SK-N-SH (cell line): ENCODE measurements at regions not wholly inside any gene's neighbourhood (a gene's known extent, or its start where the extent isn't known, plus 50 kb on each side); places are given as distances from the start of the nearest gene placed in this dataset.

Source experiments
- CTCF ChIA-PET: fragments of 300-600, 350-600 bp; formaldehyde crosslinking; extraction: SDS; loops from one replicate; lab custom pipeline; 2021; lab: Yijun Ruan, JAX
- POLR2A ChIA-PET: fragments of 350-600 bp; sonication (Branson Sonifier 250); formaldehyde crosslinking; extraction: SDS; loops from one replicate; lab custom pipeline; 2020; ENCODE audit warnings: antibody characterized with exemption, inconsistent platforms; lab: Yijun Ruan, JAX
- DNase-seq: peaks from one replicate; pipeline ENCODE4 v3.0.0; 2012
- H2AFZ ChIP-seq: fragments of 200-600 bp; sonication (generic); 2 replicates; pipeline ENCODE4 v1.8.1; 2016; ENCODE audit warnings: antibody characterized with exemption, mild to moderate bottlenecking, low read depth
- H3F3A ChIP-seq: fragments of 200-600 bp; sonication (generic); replicated peaks from 2 replicates; pipeline ENCODE3; 2016; ENCODE audit warnings: antibody characterized with exemption, mild to moderate bottlenecking; ENCODE audit not compliant: insufficient read depth
- H3K27ac ChIP-seq, 2 experiments: fragments of 200-500 bp in 1 of 2; fragments of 200-600 bp in 1 of 2; sonication (Bioruptor generic) in 1 of 2; sonication (generic), shearing (Covaris generic) in 1 of 2; 2 replicates each; pipeline versions ENCODE4 v1.5.1 to v1.6.1; 2014 to 2016; ENCODE audit warnings: low read depth in 2 of 2, inconsistent platforms in 1 of 2, low read length in 1 of 2, mild to moderate bottlenecking in 1 of 2, mixed read lengths in 1 of 2
- H3K27me3 ChIP-seq: fragments of 200-600 bp; sonication (generic), shearing (Covaris generic); 2 replicates; pipeline ENCODE4 v1.6.1; 2016; ENCODE audit warnings: mixed run types; ENCODE audit not compliant: insufficient read depth
- H3K36me3 ChIP-seq, 2 experiments: fragments of 200-500 bp in 1 of 2; fragments of 200-600 bp in 1 of 2; sonication (Bioruptor generic) in 1 of 2; sonication (generic) in 1 of 2; replicated peaks in 1 of 2; 2 replicates each; pipeline versions ENCODE3 to v1.5.1; 2014 to 2016; ENCODE audit warnings: low read length in 1 of 2, mild to moderate bottlenecking in 1 of 2; ENCODE audit not compliant: insufficient read depth in 2 of 2, control insufficient read depth in 1 of 2
- H3K4me1 ChIP-seq, 2 experiments: fragments of 200-500 bp in 1 of 2; fragments of 200-600 bp in 1 of 2; sonication (Bioruptor generic) in 1 of 2; sonication (generic), shearing (Covaris generic) in 1 of 2; 2 replicates each; pipeline versions ENCODE4 v1.5.1 to v1.6.1; 2014 to 2016; ENCODE audit warnings: low read depth in 1 of 2, low read length in 1 of 2, mixed run types in 1 of 2; ENCODE audit not compliant: insufficient read depth in 2 of 2, control insufficient read depth in 1 of 2
- H3K4me2 ChIP-seq: fragments of 200-600 bp; sonication (generic), shearing (Covaris generic); 2 replicates; pipeline ENCODE4 v1.6.1; 2017; ENCODE audit warnings: mixed run types
- H3K4me3 ChIP-seq, 2 experiments: fragments of 200-500 bp in 1 of 2; fragments of 200-600 bp in 1 of 2; sonication (Bioruptor generic) in 1 of 2; sonication (generic), shearing (Covaris generic) in 1 of 2; 2 replicates each; pipeline versions ENCODE4 v1.5.1 to v1.8.1; 2014 to 2016; ENCODE audit warnings: low read depth in 2 of 2, inconsistent platforms in 1 of 2, low read length in 1 of 2, mild to moderate bottlenecking in 1 of 2, mixed read lengths in 1 of 2, moderate library complexity in 1 of 2
- H3K79me2 ChIP-seq: fragments of 200-600 bp; sonication (generic); 2 replicates; pipeline ENCODE4 v1.8.1; 2017; ENCODE audit warnings: mild to moderate bottlenecking; ENCODE audit not compliant: insufficient read depth
- H3K9ac ChIP-seq: fragments of 200-600 bp; sonication (generic); 2 replicates; pipeline ENCODE4 v1.6.1; 2017; ENCODE audit warnings: mixed run types
- H3K9me2 ChIP-seq: fragments of 200-600 bp; sonication (generic); 2 replicates; pipeline ENCODE4 v1.6.1; 2017; ENCODE audit warnings: mixed run types
- H3K9me3 ChIP-seq: fragments of 200-600 bp; sonication (generic); 2 replicates; pipeline ENCODE4 v1.6.1; 2017; ENCODE audit warnings: mixed run types, mild to moderate bottlenecking, moderate library complexity
- H4K20me1 ChIP-seq: fragments of 200-600 bp; sonication (generic); 2 replicates; pipeline ENCODE4 v1.6.1; 2017; ENCODE audit warnings: mild to moderate bottlenecking, mixed run types; ENCODE audit not compliant: insufficient read depth
- ELF1 ChIP-seq: IDR thresholded peaks from 2 replicates; pipeline ENCODE4 v1.4.0; 2012
- EP300 ChIP-seq, 2 experiments: IDR thresholded peaks; 2 replicates each; pipeline versions ENCODE4 v1.4.0 to v1.6.1; 2012; ENCODE audit warnings: borderline replicate concordance in 1 of 2, low read depth in 1 of 2, low read length in 1 of 2
- EZH2phosphoT487 ChIP-seq: fragments of 200-600 bp; sonication (generic); IDR thresholded peaks from 2 replicates; pipeline ENCODE4 v1.6.1; 2017; ENCODE audit warnings: low read depth, mixed run types, mild to moderate bottlenecking, antibody characterized with exemption, moderate library complexity, borderline replicate concordance
- FOSL2 ChIP-seq: IDR thresholded peaks from 2 replicates; pipeline ENCODE4 v1.4.0; 2012; ENCODE audit warnings: low read depth, mild to moderate bottlenecking, moderate library complexity, borderline replicate concordance
- FOXJ3 ChIP-seq: sonication (generic); formaldehyde crosslinking; IDR thresholded peaks from 2 replicates; pipeline ENCODE4 v1.5.1; 2020; ENCODE audit warnings: mild to moderate bottlenecking, missing genetic modification reagents
- GABPA ChIP-seq: IDR thresholded peaks from 2 replicates; pipeline ENCODE4 v1.4.0; 2012; ENCODE audit warnings: low read depth, mild to moderate bottlenecking
- GATA2 ChIP-seq: sonication (generic); formaldehyde crosslinking; IDR thresholded peaks from 2 replicates; pipeline ENCODE4 v1.5.0; 2020; ENCODE audit warnings: mild to moderate bottlenecking, missing genetic modification reagents
- JUND ChIP-seq: IDR thresholded peaks from 2 replicates; pipeline ENCODE4 v1.4.0; 2012
- MAX ChIP-seq: IDR thresholded peaks from 2 replicates; pipeline ENCODE4 v1.4.0; 2012; ENCODE audit warnings: low read depth
- MEF2A ChIP-seq: IDR thresholded peaks from 2 replicates; pipeline ENCODE4 v1.4.0; 2012; ENCODE audit warnings: low read depth, borderline replicate concordance
- MXI1 ChIP-seq: IDR thresholded peaks from 2 replicates; pipeline ENCODE4 v1.6.1; 2012; ENCODE audit warnings: mild to moderate bottlenecking, low read depth, low read length, improper control_type of control experiment
- NFIC ChIP-seq: IDR thresholded peaks from 2 replicates; pipeline ENCODE4 v1.4.0; 2012; ENCODE audit warnings: borderline replicate concordance
- NRF1 ChIP-seq: IDR thresholded peaks from 2 replicates; pipeline ENCODE4 v1.6.1; 2012; ENCODE audit warnings: low read depth, mild to moderate bottlenecking, low read length
- RAD21 ChIP-seq: IDR thresholded peaks from 2 replicates; pipeline ENCODE4 v1.6.1; 2012; ENCODE audit warnings: mild to moderate bottlenecking, low read length
- RCOR1 ChIP-seq: fragments of 150-350 bp; IDR thresholded peaks from 2 replicates; pipeline ENCODE4 v1.6.1; 2017; ENCODE audit warnings: antibody characterized with exemption, low read length
- RFX5 ChIP-seq: IDR thresholded peaks from 2 replicates; pipeline ENCODE4 v1.6.1; 2012; ENCODE audit warnings: mild to moderate bottlenecking, improper control_type of control experiment, low read length
- TAF1 ChIP-seq: IDR thresholded peaks from 2 replicates; pipeline ENCODE4 v1.6.1; 2012; ENCODE audit warnings: low read depth, mild to moderate bottlenecking, low read length, moderate library complexity, borderline replicate concordance
- TCF12 ChIP-seq: IDR thresholded peaks from 2 replicates; pipeline ENCODE4 v1.4.0; 2012
- TEAD4 ChIP-seq: IDR thresholded peaks from 2 replicates; pipeline ENCODE4 v1.4.0; 2012; ENCODE audit warnings: mild to moderate bottlenecking, borderline replicate concordance; ENCODE audit not compliant: insufficient read depth
- YY1 ChIP-seq: IDR thresholded peaks from 2 replicates; pipeline ENCODE4 v1.4.0; 2012; ENCODE audit warnings: low read depth, mild to moderate bottlenecking
- ZBTB33 ChIP-seq: IDR thresholded peaks from 2 replicates; pipeline ENCODE4 v1.4.0; 2012; ENCODE audit warnings: low read depth, borderline replicate concordance
- WGBS: methylation state at CpG from one replicate; pipeline ENCODE4 v1.1.6; 2017; ENCODE audit warnings: low lambda C conversion rate; 5-methylcytosine and 5-hydroxymethylcytosine counted together
- TF ChIP-seq, protein P1 (sequence below): fragments of 150-350 bp; IDR thresholded peaks from 2 replicates; pipeline ENCODE4 v1.6.1; 2017; ENCODE audit warnings: antibody characterized with exemption, low read length, low read depth, borderline replicate concordance
- TF ChIP-seq, protein P2 (sequence below): IDR thresholded peaks from 2 replicates; pipeline ENCODE4 v1.6.1; 2012; ENCODE audit warnings: mild to moderate bottlenecking, low read depth, low read length, moderate library complexity
- TF ChIP-seq, protein P3 (sequence below): IDR thresholded peaks from 2 replicates; pipeline ENCODE4 v1.4.0; 2012; ENCODE audit warnings: low read depth, borderline replicate concordance

- TF ChIP-seq, protein P1, sequence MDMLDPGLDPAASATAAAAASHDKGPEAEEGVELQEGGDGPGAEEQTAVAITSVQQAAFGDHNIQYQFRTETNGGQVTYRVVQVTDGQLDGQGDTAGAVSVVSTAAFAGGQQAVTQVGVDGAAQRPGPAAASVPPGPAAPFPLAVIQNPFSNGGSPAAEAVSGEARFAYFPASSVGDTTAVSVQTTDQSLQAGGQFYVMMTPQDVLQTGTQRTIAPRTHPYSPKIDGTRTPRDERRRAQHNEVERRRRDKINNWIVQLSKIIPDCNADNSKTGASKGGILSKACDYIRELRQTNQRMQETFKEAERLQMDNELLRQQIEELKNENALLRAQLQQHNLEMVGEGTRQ: no peak
- no peak for TF ChIP-seq TCF12
- TF ChIP-seq NRF1: no peak
- TF ChIP-seq NFIC: no peak
- no peak for TF ChIP-seq GATA2 (CRISPR knock-in tag)
- TF ChIP-seq EZH2phosphoT487: no peak
- TF ChIP-seq JUND: no peak
- TF ChIP-seq, protein P2, sequence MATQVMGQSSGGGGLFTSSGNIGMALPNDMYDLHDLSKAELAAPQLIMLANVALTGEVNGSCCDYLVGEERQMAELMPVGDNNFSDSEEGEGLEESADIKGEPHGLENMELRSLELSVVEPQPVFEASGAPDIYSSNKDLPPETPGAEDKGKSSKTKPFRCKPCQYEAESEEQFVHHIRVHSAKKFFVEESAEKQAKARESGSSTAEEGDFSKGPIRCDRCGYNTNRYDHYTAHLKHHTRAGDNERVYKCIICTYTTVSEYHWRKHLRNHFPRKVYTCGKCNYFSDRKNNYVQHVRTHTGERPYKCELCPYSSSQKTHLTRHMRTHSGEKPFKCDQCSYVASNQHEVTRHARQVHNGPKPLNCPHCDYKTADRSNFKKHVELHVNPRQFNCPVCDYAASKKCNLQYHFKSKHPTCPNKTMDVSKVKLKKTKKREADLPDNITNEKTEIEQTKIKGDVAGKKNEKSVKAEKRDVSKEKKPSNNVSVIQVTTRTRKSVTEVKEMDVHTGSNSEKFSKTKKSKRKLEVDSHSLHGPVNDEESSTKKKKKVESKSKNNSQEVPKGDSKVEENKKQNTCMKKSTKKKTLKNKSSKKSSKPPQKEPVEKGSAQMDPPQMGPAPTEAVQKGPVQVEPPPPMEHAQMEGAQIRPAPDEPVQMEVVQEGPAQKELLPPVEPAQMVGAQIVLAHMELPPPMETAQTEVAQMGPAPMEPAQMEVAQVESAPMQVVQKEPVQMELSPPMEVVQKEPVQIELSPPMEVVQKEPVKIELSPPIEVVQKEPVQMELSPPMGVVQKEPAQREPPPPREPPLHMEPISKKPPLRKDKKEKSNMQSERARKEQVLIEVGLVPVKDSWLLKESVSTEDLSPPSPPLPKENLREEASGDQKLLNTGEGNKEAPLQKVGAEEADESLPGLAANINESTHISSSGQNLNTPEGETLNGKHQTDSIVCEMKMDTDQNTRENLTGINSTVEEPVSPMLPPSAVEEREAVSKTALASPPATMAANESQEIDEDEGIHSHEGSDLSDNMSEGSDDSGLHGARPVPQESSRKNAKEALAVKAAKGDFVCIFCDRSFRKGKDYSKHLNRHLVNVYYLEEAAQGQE: no peak
- TF ChIP-seq RFX5: no peak
Observed at GRCh38 chr4:136471051-136471450, 1061.2 kb downstream of the PCDH18 start (continued).

DNA sequence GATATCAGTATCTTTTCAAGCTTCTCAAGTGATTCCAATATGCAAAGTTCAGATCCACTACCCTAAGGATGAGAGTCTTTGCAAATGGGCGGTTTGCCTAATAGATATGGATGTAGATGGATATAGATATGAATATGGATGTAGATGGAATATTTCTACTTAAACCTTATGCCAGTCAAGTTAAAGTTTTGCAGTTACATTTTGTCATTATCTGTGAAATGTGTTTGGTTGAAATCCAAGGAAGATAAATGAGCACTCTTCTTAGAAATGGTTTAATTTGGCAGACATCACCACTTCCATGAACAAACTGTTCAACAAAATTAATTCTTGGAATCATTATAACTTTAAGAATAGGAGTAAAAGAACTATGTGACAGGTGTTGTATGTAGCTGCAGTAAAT lies 1066.6 kb downstream of the PCDH18 start:
- H3K9ac ChIP-seq: no peak overlapping the region
- CTCF ChIA-PET: no interaction called here

More for the DNA sequence above, 1066.6 kb downstream of the PCDH18 start:
- no peaks in the 10 kb centered on the region for H4K20me1 ChIP-seq
- POLR2A ChIA-PET: no interaction called here
- TF ChIP-seq TAF1 (no peak), NFIC (no peak), MEF2A (no peak), GABPA (no peak), MXI1 (no peak), YY1 (no peak), EP300 (IDR thresholded peaks at IDR 0.05; ENCODE audit: borderline replicate concordance in 1 of 2, low read depth in 1 of 2, low read length in 1 of 2) (no peak), MAX (no peak), ELF1 (no peak), RAD21 (no peak), GATA2 (CRISPR knock-in tag) (no peak), TEAD4 (no peak), FOXJ3 (CRISPR knock-in tag) (no peak), ZBTB33 (no peak), RCOR1 (no peak), FOSL2 (no peak)
- TF ChIP-seq, protein P1: no peak
- TF ChIP-seq, protein P3, sequence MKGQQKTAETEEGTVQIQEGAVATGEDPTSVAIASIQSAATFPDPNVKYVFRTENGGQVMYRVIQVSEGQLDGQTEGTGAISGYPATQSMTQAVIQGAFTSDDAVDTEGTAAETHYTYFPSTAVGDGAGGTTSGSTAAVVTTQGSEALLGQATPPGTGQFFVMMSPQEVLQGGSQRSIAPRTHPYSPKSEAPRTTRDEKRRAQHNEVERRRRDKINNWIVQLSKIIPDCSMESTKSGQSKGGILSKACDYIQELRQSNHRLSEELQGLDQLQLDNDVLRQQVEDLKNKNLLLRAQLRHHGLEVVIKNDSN: no peak
- no peaks in the 10 kb centered on the region for H3K4me1 ChIP-seq
- H3K27me3 ChIP-seq: no peaks in the 10 kb centered on the region
- H3K9me2 ChIP-seq: no peaks in the 10 kb centered on the region
- H3F3A ChIP-seq: no peaks in the 10 kb centered on the region
- 68% methylated on average over 1 of the region's 1 CpG for WGBS
- no peaks in the 10 kb centered on the region; the same call in 1 of the 2 replicates for H3K9me3 ChIP-seq
- no peaks in the 10 kb centered on the region for H3K36me3 ChIP-seq
- H2AFZ ChIP-seq: no peak overlapping the region
- DNase-seq: no peak
- no peaks in the 10 kb centered on the region for H3K79me2 ChIP-seq
- H3K4me3 ChIP-seq: no peak overlapping the region
- no peak overlapping the region for H3K27ac ChIP-seq
- H3K4me2 ChIP-seq: no peak overlapping the region
